Choroid plexus epithelial cell (primary cell): ENCODE measurements at regions not wholly inside any gene's neighbourhood (a gene's known extent, or its start where the extent isn't known, plus 50 kb on each side); places are given as distances from the start of the nearest gene placed in this dataset.

Experiments
- DNase-seq: peaks from one replicate; pipeline ENCODE4 v3.0.0-alpha.2; 2010; ENCODE audit warnings: low read depth
- H3K4me3 ChIP-seq: 2 replicates; pipeline ENCODE4 v1.5.1; 2011; ENCODE audit warnings: low read depth, mild to moderate bottlenecking, control low read depth, low read length, moderate library complexity
- TF ChIP-seq, protein P1 (sequence below): conservative IDR thresholded peaks from 2 replicates; pipeline ENCODE4 v1.5.1; 2011; ENCODE audit warnings: low read depth, mild to moderate bottlenecking, control low read depth, inconsistent platforms, low read length, moderate library complexity

DNA sequence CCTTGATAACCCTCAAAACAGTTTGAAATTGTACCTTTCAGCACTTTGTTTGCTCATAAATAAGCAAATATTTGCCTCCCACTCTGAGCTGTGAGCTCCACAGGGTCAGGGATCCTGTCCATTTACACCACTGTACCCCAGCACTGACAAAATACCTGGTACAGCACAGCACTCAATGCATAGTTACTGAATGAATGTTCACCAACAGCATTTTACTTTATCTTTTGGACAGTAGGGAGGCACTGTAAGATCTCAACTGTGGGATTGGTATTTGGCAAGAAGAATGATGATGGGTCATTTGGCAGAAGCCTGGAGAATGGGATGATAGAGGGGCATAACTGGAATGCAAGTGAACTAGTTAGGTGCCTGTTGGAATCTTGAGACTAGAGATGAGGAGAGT is 127.2 kb upstream of the ARGLU1 start:
- no peak for DNase-seq
- TF ChIP-seq, protein P1, sequence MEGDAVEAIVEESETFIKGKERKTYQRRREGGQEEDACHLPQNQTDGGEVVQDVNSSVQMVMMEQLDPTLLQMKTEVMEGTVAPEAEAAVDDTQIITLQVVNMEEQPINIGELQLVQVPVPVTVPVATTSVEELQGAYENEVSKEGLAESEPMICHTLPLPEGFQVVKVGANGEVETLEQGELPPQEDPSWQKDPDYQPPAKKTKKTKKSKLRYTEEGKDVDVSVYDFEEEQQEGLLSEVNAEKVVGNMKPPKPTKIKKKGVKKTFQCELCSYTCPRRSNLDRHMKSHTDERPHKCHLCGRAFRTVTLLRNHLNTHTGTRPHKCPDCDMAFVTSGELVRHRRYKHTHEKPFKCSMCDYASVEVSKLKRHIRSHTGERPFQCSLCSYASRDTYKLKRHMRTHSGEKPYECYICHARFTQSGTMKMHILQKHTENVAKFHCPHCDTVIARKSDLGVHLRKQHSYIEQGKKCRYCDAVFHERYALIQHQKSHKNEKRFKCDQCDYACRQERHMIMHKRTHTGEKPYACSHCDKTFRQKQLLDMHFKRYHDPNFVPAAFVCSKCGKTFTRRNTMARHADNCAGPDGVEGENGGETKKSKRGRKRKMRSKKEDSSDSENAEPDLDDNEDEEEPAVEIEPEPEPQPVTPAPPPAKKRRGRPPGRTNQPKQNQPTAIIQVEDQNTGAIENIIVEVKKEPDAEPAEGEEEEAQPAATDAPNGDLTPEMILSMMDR: no peak
- no peak overlapping the region for H3K4me3 ChIP-seq

DNA sequence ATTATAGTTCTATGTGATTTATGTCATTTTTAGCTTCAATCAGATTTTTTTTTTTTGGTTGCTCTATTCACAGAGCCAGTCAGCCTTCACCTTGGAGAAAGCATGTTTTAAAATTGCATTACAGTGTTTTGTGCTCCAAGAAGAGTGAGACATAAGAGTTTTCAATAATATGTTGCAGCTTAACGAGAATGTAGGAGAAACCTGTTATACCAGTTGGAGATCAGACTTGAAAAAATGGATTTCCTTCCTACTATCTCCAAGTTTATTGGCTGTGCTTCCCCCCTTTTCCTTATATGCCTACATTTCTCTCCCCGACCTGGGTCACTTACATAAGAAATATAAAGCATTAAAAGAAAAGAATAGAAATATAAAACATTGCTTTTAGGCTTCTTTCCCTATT is 123.9 kb upstream of the ARGLU1 start:
- H3K4me3 ChIP-seq: no peak overlapping the region
- no peak for DNase-seq
- TF ChIP-seq, protein P1: no peak

DNA sequence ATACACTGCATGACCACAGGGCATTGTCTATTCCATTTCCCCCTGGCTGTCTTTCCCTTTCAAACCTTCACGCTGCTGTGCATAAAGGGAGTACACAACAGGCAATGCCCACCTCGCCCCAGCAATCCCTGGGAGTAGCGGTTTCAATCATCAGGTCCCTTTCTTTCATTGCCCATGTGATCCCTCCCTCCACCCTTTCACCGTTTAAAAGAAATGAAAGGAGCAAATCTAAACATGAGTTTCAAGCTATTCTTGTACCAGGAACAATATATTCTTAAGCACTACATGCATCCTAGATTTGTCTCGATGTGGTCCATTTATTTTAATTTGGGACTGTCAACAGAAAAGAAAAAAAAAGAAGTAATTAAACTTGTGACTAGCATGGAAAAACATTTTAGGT is 123.4 kb upstream of the ARGLU1 start:
- DNase-seq: no peak
- TF ChIP-seq, protein P1: no peak
- no peak overlapping the region for H3K4me3 ChIP-seq

DNA sequence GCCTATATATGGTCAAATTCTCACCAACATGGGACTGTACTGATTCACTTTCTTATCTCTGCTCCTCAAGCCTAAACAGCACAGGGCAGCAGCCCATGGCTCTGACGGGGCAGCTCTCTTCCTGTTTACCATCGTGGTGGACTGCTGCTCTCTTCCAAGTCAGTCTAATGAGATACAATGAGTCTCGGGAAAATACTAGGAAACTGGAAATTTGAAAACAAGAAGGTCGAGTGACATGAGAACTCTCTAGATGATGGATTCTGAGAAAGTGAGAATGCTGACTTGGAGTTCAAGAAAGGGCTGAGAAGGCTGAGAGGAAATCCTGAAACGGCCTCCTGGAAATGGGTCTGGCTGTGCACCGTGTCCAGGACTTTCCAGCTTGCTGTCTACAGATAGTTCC is 122.8 kb upstream of the ARGLU1 start:
- no peak overlapping the region for H3K4me3 ChIP-seq
- DNase-seq: no peak
- TF ChIP-seq, protein P1: no peak

DNA sequence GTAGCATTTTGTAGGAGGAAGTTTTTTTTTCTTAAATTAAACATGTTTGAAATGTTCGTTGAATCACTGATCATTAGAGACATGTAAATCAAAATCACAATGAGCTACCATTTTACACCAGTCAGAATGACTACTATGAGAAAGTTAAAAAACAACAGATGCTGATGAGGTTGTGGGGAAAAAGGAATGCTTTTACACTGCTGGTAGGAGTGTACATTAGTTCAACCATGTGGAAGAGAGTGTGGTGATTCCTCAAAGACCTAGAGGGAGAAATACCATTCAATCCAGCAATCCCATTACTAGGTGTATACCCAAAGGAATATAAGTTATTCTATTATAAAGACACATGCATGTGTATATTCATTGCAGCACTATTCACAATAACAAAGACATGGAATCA is 122.0 kb upstream of the ARGLU1 start:
- TF ChIP-seq, protein P1: no peak
- DNase-seq: no peak

DNA sequence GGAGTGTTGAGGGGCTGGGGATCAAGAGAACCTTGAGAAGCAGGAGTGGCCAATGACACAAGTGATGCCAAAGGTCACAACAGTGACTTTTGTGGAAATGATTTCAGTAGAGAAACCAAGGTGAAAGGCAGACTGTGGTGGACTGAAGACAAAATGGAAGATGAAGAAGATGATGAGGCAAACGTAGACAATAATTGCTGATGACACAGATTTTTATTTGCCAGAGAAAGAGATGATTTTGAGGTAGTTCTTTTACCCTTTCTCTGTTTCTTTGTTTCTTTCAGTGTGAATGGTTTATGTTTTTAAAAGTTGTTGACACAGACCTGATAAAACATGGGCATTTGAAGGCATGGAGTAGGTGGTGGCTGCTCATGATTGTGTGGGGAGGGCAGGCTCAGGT is 121.0 kb upstream of the ARGLU1 start:
- DNase-seq: no peak
- TF ChIP-seq, protein P1: no peak
- H3K4me3 ChIP-seq: no peak overlapping the region

More for the DNA sequence above, 122.0 kb upstream of the ARGLU1 start:
- no peak overlapping the region for H3K4me3 ChIP-seq

DNA sequence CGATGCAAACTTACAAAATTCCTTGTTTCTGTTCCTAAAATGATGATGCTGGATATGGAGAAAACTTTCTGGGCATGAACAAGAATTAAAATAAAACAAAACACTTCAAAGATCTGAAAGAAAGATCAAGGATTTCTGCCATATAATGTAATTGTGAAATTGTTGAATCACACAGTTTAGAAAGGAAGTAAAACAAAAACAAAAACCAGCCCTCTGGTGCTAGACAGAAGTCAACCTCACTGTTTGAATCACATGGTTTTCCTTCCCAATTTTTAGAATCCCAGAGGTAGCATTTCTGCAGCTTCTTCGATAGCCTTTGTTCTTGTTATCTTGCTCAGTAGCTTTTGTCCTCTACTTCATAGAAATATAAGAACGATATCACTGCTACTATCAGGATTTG is 118.2 kb upstream of the ARGLU1 start:
- TF ChIP-seq, protein P1: no peak
- H3K4me3 ChIP-seq: no peak overlapping the region
- DNase-seq: no peak
